ENCODE measurements at regions not wholly inside any gene's neighbourhood (a gene's known extent, or its start where the extent isn't known, plus 50 kb on each side); places are given as distances from the start of the nearest gene placed in this dataset.

GRCh38 chr17:13266606-13267005 lies 248.8 kb upstream of the ELAC2 start:
- no peak for TF ChIP-seq POLR2A (IDR thresholded peaks at IDR 0.05)
- TF ChIP-seq CTCF (IDR thresholded peaks at IDR 0.05 in 8 of 11, conservative IDR thresholded peaks at IDR 0.05 in 3 of 11) = no peak
- TF ChIP-seq POLR2AphosphoS5 (IDR thresholded peaks at IDR 0.05) = no peak

All from spleen (tissue), 7 donors.